Naive B cell (primary cell): ENCODE measurements at regions not wholly inside any gene's neighbourhood (a gene's known extent, or its start where the extent isn't known, plus 50 kb on each side); places are given as distances from the start of the nearest gene placed in this dataset.

ENCODE experiments used
- ATAC-seq, 2 donors: fragments of 150-1000 bp; cut with Tn5 transposase; 2 replicates each; pipeline ENCODE4 v1.10.0; 2021; ENCODE audit warnings: low read depth in 2 of 2, mild to moderate bottlenecking in 2 of 2, moderate library complexity in 2 of 2
- DNase-seq: peaks from one replicate; pipeline ENCODE4 v3.0.0; 2022
- H3K27ac Mint-ChIP-seq, 6 donors: one replicate each; pipeline ENCODE4 v1.8.0; 2020 to 2022; ENCODE audit warnings: mild to moderate bottlenecking in 6 of 6, mixed read lengths in 6 of 6, moderate library complexity in 5 of 6, inconsistent platforms in 2 of 6
- H3K27me3 Mint-ChIP-seq, 3 donors: one replicate each; pipeline ENCODE4 v1.8.0; 2021 to 2022; ENCODE audit warnings: mixed read lengths in 3 of 3, mild to moderate bottlenecking in 1 of 3
- H3K36me3 Mint-ChIP-seq, 2 donors: one replicate each; pipeline ENCODE4 v1.8.0; 2020 to 2022; ENCODE audit warnings: mixed read lengths in 2 of 2, inconsistent platforms in 1 of 2, mild to moderate bottlenecking in 1 of 2
- H3K4me1 Mint-ChIP-seq, 3 donors: one replicate each; pipeline ENCODE4 v1.8.0; 2020 to 2022; ENCODE audit warnings: mixed read lengths in 3 of 3, inconsistent platforms in 1 of 3, mild to moderate bottlenecking in 1 of 3, moderate library complexity in 1 of 3
- H3K4me3 Mint-ChIP-seq, 8 donors: one replicate each; pipeline ENCODE4 v1.8.0; 2020 to 2022; ENCODE audit warnings: mild to moderate bottlenecking in 8 of 8, mixed read lengths in 8 of 8, moderate library complexity in 8 of 8, inconsistent platforms in 2 of 8
- H3K9me3 Mint-ChIP-seq, 7 donors: one replicate each; pipeline ENCODE4 v1.8.0; 2020 to 2022; ENCODE audit warnings: mixed read lengths in 7 of 7, mild to moderate bottlenecking in 5 of 7, inconsistent platforms in 2 of 7, moderate library complexity in 1 of 7

DNA sequence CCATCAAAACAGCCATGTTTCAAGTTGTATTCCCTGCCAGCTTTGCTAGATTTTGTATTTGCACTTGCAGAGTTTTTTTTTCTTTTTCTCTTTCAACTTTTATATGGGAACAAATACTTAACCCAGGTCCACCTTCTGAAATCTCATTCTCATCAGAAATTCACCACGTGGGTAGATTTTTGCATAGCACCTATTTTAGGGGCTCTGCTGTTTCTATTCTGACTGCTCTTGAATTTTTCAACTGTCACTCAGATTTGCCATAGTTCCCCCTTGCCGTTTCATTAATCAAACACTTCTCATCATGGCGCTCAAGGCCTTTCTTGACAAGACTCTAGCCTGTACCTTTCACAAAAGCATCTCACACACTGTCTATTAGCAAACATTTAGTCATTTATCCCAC, 767.2 kb downstream of the VRK1 start:
- H3K9me3 Mint-ChIP-seq, result peaks cover 0 to 42% (median 9%) of the 10 kb centered on the region in 7 donors
- H3K27me3 Mint-ChIP-seq, result no peaks in the 10 kb centered on the region
- no peak for DNase-seq
- H3K36me3 Mint-ChIP-seq, result no peaks in the 10 kb centered on the region
- H3K27ac Mint-ChIP-seq, result no peak overlapping the region
- no peak for ATAC-seq
- H3K4me1 Mint-ChIP-seq, result no peaks in the 10 kb centered on the region
- no peak overlapping the region for H3K4me3 Mint-ChIP-seq

DNA sequence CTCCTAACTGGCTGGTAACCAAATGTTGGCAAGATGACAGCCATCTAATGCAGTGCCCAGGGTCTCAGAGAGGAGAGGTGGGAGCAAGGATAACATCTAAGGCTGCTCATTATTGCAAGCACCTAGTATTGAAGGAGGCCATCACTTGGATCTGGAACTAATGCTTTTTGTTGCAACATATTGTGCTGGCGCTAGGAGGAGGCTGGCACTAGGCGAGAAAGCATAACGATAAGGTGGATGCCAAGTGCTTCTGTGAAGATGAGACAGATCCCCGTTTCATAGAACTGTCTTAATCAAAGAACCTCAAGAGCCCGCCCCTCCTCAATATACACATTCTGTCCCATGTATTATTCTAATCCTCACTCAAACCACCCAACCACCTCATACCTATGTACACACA, 774.0 kb downstream of the VRK1 start:
- DNase-seq, result no peak
- no peak overlapping the region for H3K27ac Mint-ChIP-seq
- ATAC-seq, result no peak
- H3K36me3 Mint-ChIP-seq, result no peaks in the 10 kb centered on the region
- no peak overlapping the region for H3K4me3 Mint-ChIP-seq
- no peaks in the 10 kb centered on the region for H3K4me1 Mint-ChIP-seq
- H3K9me3 Mint-ChIP-seq, result peaks cover 0 to 18% (median 5%) of the 10 kb centered on the region in 7 donors
- H3K27me3 Mint-ChIP-seq, result peaks cover 0 to 5% (median 0%) of the 10 kb centered on the region in 3 donors

DNA sequence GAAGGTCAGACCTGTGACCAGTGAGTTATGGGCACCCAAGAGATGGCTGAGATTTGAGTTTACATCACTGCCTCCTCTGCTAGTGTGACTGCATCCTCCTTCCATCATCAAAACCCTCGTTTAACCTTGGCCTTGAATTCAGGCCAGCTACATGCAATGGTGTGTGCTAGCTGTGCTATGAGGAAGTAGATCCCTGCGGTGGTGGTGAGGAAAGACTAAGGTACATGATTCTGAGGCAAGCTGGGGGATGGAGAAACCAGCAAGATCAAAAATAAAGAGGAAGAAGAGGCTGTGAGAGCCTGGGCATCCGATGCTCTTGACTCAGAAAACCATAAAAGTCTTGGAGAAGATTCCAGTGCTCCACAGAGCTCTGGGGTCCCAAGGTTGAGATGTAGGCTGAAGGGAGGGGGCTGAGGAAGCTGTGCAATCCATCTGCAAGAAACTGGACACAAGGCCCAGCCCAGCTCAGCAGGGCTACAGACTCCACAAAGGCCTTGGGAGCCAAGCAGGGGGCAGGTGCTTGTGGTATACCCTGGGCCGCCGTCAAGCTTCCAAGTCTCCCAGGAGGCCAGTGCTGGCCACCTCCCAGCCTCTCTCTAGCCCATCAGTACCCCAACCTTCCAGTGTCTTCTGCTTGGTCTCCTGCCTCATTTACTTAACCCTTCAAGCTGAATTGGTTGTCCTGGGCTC, 774.8 kb downstream of the VRK1 start:
- Mint-ChIP-seq H3K36me3 (no peaks in the 10 kb centered on the region), H3K27me3 (peaks cover 0 to 5% (median 0%) of the 10 kb centered on the region in 3 donors), H3K27ac (no peak overlapping the region), H3K4me3 (no peak overlapping the region), H3K9me3 (peaks cover 0 to 18% (median 6%) of the 10 kb centered on the region in 7 donors), H3K4me1 (no peaks in the 10 kb centered on the region)
- no peak for DNase-seq
- no peak for ATAC-seq

DNA sequence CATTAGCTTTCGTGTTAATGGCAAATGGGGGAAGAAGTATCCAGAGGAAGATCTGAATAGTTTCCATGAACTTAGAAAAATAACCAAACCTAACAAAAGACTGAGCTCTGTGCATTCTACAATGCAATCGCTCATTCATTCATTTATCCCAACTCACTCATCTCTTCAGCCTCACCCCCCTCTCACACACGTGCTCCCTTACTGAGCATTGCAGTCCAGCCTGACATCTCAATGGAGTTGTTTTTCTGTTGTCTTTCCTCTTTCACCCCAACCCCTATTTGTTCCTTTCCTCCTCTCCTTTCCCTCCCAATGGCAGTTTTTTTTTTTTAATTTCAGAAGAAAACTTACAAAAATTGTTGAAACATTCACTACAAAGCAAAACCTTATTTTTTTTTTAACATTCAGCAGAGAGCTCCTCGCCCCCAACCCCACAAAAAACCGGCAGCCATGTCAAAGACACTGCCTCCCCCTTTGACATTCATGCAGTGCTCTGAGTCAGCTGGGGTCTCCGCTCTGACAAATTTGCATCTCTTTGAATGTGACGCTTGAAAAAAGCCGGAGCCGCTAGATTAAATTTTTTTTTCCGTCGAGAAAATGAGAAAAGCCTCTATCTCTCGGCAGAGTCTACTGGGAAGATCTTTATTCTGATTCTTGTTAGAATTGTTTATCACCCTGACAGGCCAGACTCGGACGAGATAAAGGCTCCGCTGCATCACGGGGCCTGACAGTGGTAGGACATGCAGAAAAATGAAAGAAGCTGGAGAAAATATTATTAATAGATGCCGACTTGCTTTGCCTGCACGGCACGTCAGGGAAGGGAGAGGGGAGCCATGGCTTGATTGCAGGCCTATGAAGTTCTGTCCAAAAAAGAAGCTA, 775.6 kb downstream of the VRK1 start:
- Mint-ChIP-seq H3K36me3 (no peaks in the 10 kb centered on the region), H3K9me3 (peaks cover 0 to 18% (median 6%) of the 10 kb centered on the region in 7 donors), H3K4me1 (no peaks in the 10 kb centered on the region), H3K27me3 (peaks cover 0 to 5% (median 0%) of the 10 kb centered on the region in 3 donors), H3K4me3 (no peak overlapping the region), H3K27ac (no peak overlapping the region)
- ATAC-seq (no peak), DNase-seq (no peak)

DNA sequence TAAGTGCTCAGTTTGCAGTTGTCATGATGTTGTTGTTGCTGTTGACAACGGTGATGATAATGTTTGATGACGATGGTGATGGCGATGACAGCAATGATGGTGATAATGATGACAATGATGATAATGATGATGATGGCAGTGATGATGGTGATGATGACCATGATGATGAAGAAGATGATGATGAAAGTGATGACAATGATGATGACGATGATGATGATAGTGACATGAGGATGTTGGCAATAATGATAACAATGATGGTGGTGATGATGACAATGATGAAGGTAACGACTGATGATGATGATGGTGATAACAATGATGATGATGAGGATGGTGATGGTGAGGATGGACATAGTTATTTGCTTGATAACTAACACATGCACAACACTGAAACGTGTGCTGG, 778.5 kb downstream of the VRK1 start:
- H3K4me3 Mint-ChIP-seq, result no peak overlapping the region
- peaks cover 0 to 5% (median 0%) of the 10 kb centered on the region in 3 donors for H3K27me3 Mint-ChIP-seq
- no peak overlapping the region for H3K27ac Mint-ChIP-seq
- H3K9me3 Mint-ChIP-seq, result peaks cover 0 to 17% (median 4%) of the 10 kb centered on the region in 7 donors
- no peaks in the 10 kb centered on the region for H3K4me1 Mint-ChIP-seq
- H3K36me3 Mint-ChIP-seq, result no peaks in the 10 kb centered on the region
- no peak for ATAC-seq
- no peak for DNase-seq

DNA sequence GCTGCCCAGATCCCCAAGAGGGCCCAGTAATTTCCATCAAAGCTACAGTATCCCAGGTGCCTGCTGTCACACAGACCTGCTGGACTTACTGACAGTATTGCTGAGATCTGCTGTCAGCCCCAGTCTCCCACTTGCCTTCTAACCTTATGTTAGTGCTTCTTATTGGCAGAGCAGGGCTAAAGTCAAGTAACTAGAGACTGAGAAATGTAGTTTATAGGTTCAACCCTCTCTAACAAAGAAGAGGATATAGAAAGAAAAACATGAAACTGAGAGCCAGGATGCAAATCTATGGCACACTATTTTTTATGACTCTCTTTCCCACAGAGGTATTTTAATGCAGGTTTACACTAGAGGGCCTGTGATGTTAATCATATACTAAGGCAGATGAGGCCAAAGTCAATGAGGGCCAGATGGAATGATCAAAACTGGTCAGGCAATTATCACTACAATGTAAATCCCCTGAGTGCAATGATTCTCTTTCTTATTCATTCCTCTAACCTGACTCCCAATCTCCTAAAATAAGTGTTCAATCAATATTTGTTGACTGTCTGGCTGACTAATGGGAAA, 781.9 kb downstream of the VRK1 start:
- Mint-ChIP-seq H3K4me3 (no peak overlapping the region), H3K27ac (no peak overlapping the region), H3K27me3 (peaks cover 0 to 2% (median 0%) of the 10 kb centered on the region in 3 donors), H3K4me1 (no peaks in the 10 kb centered on the region), H3K9me3 (peaks cover 0 to 10% (median 4%) of the 10 kb centered on the region in 7 donors), H3K36me3 (no peaks in the 10 kb centered on the region)
- DNase-seq (no peak), ATAC-seq (no peak)

DNA sequence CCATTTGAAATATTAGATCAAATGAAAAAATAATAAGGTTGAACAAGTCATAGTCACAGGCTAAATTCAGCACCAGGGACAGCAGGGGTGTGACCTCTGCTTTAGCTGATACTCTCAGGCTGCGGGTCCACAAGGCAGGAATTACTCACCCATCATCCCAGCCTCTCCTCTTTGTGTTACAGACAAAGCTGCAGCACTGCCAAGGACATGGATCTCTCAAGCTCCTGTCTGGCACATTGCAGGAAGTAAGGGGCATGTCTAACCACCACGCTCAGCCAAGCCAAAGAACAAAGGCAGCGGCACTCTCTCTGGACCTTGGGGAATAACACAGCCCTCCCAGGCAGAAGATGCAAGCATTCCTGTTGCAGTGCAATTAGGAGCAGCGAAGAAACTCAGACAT, 783.8 kb downstream of the VRK1 start:
- Mint-ChIP-seq H3K36me3 (no peaks in the 10 kb centered on the region), H3K4me1 (no peaks in the 10 kb centered on the region), H3K27me3 (no peaks in the 10 kb centered on the region), H3K9me3 (peaks cover 0 to 7% (median 0%) of the 10 kb centered on the region in 7 donors), H3K27ac (no peak overlapping the region), H3K4me3 (no peak overlapping the region)
- DNase-seq (no peak), ATAC-seq (no peak)

DNA sequence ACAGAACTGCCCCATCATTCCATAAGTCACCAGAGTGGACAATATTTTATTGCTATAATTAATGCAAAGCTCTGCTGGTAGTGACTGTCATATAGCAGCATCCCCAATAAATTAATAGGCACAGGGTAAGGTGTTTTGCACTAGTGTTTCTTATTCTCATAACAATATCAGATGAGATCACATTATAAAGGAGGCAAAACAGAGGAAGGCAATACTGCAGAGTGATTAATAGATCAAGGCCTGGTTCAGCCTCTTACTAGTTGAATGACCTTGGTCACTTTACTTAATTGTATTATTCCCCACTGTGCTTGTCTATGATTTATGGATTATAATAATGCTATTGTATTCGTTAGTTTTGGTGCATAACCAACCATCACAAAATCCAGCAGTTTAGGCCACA, 784.8 kb downstream of the VRK1 start:
- Mint-ChIP-seq H3K4me3 (no peak overlapping the region), H3K27me3 (no peaks in the 10 kb centered on the region), H3K4me1 (no peaks in the 10 kb centered on the region), H3K36me3 (no peaks in the 10 kb centered on the region), H3K27ac (no peak overlapping the region), H3K9me3 (peaks cover 0 to 7% (median 0%) of the 10 kb centered on the region in 7 donors)
- no peak for DNase-seq
- ATAC-seq, result no peak

DNA sequence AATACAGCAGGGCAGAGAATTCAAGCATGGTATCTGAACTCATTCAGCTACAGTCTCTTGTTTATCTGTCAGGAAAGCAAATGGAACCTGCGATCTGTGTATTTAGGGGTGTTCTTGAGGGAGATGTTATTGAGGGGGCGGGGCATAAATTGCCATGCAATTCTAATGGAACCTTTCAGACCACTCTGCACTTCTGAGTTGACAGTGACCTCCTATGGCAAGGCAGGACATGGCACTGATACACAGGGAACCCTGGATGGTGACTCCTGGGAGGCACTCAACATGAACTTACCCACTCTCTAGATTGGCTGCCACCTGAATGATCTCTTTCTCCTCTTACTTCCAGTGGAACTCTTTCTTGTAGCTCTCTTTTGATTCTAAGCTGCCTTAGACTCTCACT, 787.3 kb downstream of the VRK1 start:
- no peaks in the 10 kb centered on the region for H3K27me3 Mint-ChIP-seq
- no peak overlapping the region for H3K27ac Mint-ChIP-seq
- no peaks in the 10 kb centered on the region for H3K4me1 Mint-ChIP-seq
- DNase-seq (no peak), ATAC-seq (no peak)
- H3K4me3 Mint-ChIP-seq, result no peak overlapping the region
- H3K9me3 Mint-ChIP-seq, result peaks cover 0 to 7% (median 0%) of the 10 kb centered on the region in 7 donors
- H3K36me3 Mint-ChIP-seq, result no peaks in the 10 kb centered on the region

DNA sequence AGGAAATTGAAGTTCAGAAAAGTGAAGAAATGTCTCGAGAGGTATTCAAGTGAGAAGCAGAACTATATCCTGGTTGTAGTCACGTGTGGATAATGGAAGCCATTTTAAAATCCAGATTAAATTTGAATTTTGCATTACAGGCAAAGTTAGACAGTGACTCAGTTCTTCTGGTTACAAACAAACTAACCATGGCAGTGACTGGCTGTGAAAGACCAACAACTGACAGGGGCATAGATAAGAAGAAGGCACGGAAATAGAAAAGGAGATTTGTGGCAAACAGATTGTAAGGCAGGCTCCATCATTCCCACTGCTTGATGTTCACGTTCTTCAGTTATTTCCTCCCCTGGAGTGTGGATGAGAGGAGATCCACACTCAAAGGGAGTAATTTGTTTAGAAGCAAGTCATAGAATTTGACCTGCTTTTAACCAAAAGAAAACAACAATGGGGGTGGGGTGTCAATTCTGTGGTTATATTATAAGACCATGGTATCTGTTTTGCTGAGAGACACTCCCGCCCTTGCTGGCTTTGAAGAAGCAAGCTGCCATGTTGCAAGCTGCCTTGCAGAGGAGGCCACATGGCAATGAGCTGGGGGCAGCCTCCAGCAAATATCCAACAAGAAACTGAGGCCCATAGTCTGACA, 795.3 kb downstream of the VRK1 start:
- Mint-ChIP-seq H3K27me3 (peaks cover 11 to 12% (median 11%) of the 10 kb centered on the region in 3 donors), H3K4me3 (no peak overlapping the region), H3K27ac (no peak overlapping the region), H3K36me3 (no peaks in the 10 kb centered on the region), H3K9me3 (peaks cover 0 to 9% (median 0%) of the 10 kb centered on the region in 7 donors), H3K4me1 (no peaks in the 10 kb centered on the region)
- no peak for DNase-seq
- no peak for ATAC-seq

DNA sequence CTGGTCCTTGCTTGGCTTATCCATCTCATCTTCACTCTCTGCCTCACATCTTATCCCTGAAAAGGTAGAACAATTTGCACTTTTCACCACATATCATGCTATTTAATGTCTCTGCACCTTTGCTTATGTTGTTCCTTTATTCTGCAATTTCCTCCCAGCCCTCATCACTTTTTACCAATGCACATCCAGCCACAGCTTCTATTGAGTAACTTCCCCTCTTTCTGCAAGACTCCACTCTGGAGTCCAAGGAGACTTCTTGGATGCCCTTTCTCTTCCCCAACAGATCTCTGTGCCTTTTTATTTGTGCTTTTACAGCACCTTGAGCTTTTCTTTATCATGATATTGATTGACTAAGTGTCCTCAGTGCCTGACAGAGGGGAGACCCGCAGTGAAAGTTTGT, 797.1 kb downstream of the VRK1 start:
- Mint-ChIP-seq H3K27ac (no peak overlapping the region), H3K27me3 (peaks cover 11 to 12% (median 11%) of the 10 kb centered on the region in 3 donors), H3K4me3 (no peak overlapping the region), H3K9me3 (peaks cover 0 to 9% (median 0%) of the 10 kb centered on the region in 7 donors), H3K36me3 (no peaks in the 10 kb centered on the region), H3K4me1 (no peaks in the 10 kb centered on the region)
- DNase-seq (no peak), ATAC-seq (no peak)

DNA sequence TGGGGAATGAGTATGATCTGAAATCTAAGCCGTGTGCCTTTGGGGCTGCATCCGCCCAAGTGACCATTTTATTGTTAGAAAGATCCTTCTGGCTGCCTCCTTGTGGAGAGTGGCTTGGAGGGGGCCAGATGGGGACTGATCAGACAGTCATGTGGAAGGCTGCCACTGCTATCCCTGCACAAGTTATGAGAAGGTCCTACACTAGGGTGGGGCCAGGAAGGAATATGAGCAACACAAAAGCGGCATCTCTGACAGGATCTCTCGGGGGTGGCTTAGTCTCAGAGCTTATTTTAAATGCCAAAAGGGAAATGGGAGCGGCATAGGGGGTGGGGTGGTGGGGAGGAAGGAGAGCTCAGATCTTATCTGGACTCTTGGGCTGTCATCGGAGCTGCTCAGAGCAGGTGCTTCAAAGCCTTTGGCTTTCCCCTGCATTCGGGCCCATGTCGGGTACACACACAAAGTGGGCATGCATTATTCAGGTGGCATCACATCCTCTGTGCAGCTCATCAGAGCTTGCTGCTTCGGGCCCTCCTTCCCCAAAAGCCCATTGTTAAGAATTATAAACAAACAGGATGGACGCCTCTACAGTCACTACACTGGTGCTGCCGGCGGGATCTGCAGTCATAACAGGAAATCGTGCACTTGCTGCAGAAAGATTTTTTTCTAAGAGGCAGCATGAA, 805.4 kb downstream of the VRK1 start:
- ATAC-seq (no peak), DNase-seq (no peak)
- Mint-ChIP-seq H3K4me1 (no peaks in the 10 kb centered on the region), H3K9me3 (peaks cover 0 to 11% (median 4%) of the 10 kb centered on the region in 7 donors), H3K36me3 (peaks cover 0 to 7% of the 10 kb centered on the region in 2 donors), H3K27me3 (peaks cover 5 to 10% (median 8%) of the 10 kb centered on the region in 3 donors), H3K4me3 (no peak overlapping the region), H3K27ac (no peak overlapping the region)

DNA sequence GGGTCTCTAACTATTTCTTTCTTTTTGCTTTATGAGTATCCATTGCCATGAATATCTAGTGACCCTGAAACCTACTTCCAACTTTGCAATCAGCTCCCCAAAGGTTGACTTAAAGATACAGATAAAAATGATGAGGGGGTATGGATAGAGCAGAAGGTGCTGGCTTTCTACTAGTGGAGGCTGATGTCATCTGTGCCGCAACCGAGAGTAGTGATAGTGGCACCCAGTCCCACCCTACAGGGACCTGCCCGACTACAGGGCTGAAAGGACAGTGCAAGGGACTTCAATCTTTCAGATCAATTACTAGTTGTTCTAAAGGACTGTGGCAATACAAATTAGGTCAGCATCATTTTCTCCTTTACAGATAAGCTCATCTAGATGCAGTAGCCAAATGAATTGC, 806.0 kb downstream of the VRK1 start:
- H3K4me1 Mint-ChIP-seq, result no peaks in the 10 kb centered on the region
- peaks cover 5 to 10% (median 8%) of the 10 kb centered on the region in 3 donors for H3K27me3 Mint-ChIP-seq
- peaks cover 0 to 11% (median 4%) of the 10 kb centered on the region in 7 donors for H3K9me3 Mint-ChIP-seq
- ATAC-seq, result no peak
- H3K27ac Mint-ChIP-seq, result no peak overlapping the region
- H3K4me3 Mint-ChIP-seq, result no peak overlapping the region
- no peak for DNase-seq
- H3K36me3 Mint-ChIP-seq, result peaks cover 0 to 7% of the 10 kb centered on the region in 2 donors
